ENCODE measurements at regions not wholly inside any gene's neighbourhood (a gene's known extent, or its start where the extent isn't known, plus 50 kb on each side); places are given as distances from the start of the nearest gene placed in this dataset.

DNA sequence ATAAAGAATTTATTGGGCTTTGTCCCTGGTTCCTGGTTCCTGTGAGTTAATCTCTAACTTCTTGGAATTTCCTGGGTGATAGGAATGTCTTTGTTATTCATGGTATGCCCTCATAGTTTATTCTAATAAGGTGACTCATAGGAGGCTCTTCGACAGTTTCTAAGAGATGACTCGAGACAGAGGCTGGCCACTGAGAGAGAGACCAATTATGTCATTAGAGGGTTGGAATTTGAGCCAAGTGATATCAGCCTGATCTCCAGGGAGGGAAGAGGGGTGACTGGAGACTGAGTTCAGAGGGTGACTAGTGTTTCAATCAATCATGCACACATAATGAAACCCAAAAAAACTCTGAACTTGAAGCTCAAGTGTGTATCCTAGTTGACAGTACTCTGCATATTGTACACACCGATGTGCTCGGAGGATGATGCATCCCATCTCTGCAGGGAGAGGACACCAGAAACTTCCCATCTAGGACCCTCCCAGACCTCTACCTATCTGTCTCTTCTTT lies 185.7 kb downstream of the MTCL1 start (continued):
- TF ChIP-seq, protein P1, sequence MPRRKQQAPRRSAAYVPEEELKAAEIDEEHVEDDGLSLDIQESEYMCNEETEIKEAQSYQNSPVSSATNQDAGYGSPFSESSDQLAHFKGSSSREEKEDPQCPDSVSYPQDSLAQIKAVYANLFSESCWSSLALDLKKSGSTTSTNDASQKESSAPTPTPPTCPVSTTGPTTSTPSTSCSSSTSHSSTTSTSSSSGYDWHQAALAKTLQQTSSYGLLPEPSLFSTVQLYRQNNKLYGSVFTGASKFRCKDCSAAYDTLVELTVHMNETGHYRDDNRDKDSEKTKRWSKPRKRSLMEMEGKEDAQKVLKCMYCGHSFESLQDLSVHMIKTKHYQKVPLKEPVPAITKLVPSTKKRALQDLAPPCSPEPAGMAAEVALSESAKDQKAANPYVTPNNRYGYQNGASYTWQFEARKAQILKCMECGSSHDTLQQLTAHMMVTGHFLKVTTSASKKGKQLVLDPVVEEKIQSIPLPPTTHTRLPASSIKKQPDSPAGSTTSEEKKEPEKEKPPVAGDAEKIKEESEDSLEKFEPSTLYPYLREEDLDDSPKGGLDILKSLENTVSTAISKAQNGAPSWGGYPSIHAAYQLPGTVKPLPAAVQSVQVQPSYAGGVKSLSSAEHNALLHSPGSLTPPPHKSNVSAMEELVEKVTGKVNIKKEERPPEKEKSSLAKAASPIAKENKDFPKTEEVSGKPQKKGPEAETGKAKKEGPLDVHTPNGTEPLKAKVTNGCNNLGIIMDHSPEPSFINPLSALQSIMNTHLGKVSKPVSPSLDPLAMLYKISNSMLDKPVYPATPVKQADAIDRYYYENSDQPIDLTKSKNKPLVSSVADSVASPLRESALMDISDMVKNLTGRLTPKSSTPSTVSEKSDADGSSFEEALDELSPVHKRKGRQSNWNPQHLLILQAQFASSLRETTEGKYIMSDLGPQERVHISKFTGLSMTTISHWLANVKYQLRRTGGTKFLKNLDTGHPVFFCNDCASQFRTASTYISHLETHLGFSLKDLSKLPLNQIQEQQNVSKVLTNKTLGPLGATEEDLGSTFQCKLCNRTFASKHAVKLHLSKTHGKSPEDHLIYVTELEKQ (tag by site-specific recombination; IDR thresholded peaks at IDR 0.05; ENCODE audit: borderline replicate concordance), result peak; percentile 79; the same call in 1 of the 2 replicates
- TF ChIP-seq ZNF629 (tag by site-specific recombination; IDR thresholded peaks at IDR 0.05) (peak; percentile 93), ZNF473 (tag by site-specific recombination; IDR thresholded peaks at IDR 0.05) (no peak), ZNF416 (tag by site-specific recombination; IDR thresholded peaks at IDR 0.05) (no peak), SALL2 (tag by site-specific recombination; IDR thresholded peaks at IDR 0.05; ENCODE audit: borderline replicate concordance) (no peak), ZNF707 (tag by site-specific recombination; IDR thresholded peaks at IDR 0.05) (no peak), GLIS1 (tag by site-specific recombination; IDR thresholded peaks at IDR 0.05) (peak; percentile 70), ZXDB (tag by site-specific recombination; IDR thresholded peaks at IDR 0.05) (peak; percentile 82), ZSCAN16 (tag by site-specific recombination; IDR thresholded peaks at IDR 0.05) (no peak), BCL11B (tag by site-specific recombination; IDR thresholded peaks at IDR 0.05; ENCODE audit: low read depth) (0 out of 2 replicates have a peak, but pooled peaks have one; percentile 24), ZNF501 (tag by site-specific recombination; IDR thresholded peaks at IDR 0.05) (0 out of 2 replicates have a peak, but pooled peaks have one; percentile 31), ZNF350 (tag by site-specific recombination; IDR thresholded peaks at IDR 0.05) (no peak), HOXC10 (CRISPR knock-in tag; IDR thresholded peaks at IDR 0.05) (no peak), ZNF488 (tag by site-specific recombination; IDR thresholded peaks at IDR 0.05) (no peak), ZNF626 (tag by site-specific recombination; IDR thresholded peaks at IDR 0.05) (no peak), PRDM10 (tag by site-specific recombination; IDR thresholded peaks at IDR 0.05) (peak; percentile 59), ZSCAN18 (tag by site-specific recombination; IDR thresholded peaks at IDR 0.05) (no peak), ZNF280D (tag by site-specific recombination; IDR thresholded peaks at IDR 0.05) (0 out of 2 replicates have a peak, but pooled peaks have one; percentile 39), ZNF561 (tag by site-specific recombination; IDR thresholded peaks at IDR 0.05; ENCODE audit: borderline replicate concordance) (no peak), ZNF24 (tag by site-specific recombination; IDR thresholded peaks at IDR 0.05) (0 out of 2 replicates have a peak, but pooled peaks have one; percentile 64), ZNF341 (tag by site-specific recombination; IDR thresholded peaks at IDR 0.05; ENCODE audit: low read depth) (no peak), ZNF302 (tag by site-specific recombination; IDR thresholded peaks at IDR 0.05; ENCODE audit: low read depth) (no peak), KLF10 (tag by site-specific recombination; IDR thresholded peaks at IDR 0.05) (peak; percentile 72), ZNF785 (tag by site-specific recombination; IDR thresholded peaks at IDR 0.05) (no peak), YY1 (tag by site-specific recombination; IDR thresholded peaks at IDR 0.05) (no peak), ZNF514 (tag by site-specific recombination; IDR thresholded peaks at IDR 0.05) (no peak)
- TF ChIP-seq, protein P2, sequence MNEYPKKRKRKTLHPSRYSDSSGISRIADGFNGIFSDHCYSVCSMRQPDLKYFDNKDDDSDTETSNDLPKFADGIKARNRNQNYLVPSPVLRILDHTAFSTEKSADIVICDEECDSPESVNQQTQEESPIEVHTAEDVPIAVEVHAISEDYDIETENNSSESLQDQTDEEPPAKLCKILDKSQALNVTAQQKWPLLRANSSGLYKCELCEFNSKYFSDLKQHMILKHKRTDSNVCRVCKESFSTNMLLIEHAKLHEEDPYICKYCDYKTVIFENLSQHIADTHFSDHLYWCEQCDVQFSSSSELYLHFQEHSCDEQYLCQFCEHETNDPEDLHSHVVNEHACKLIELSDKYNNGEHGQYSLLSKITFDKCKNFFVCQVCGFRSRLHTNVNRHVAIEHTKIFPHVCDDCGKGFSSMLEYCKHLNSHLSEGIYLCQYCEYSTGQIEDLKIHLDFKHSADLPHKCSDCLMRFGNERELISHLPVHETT (tag by site-specific recombination; IDR thresholded peaks at IDR 0.05), result 0 out of 2 replicates have a peak, but pooled peaks have one; percentile 42
